Rectal smooth muscle tissue (tissue), 1 donor: ENCODE measurements at regions not wholly inside any gene's neighbourhood (a gene's known extent, or its start where the extent isn't known, plus 50 kb on each side); places are given as distances from the start of the nearest gene placed in this dataset.

ENCODE experiments used
- H3K27ac ChIP-seq: one replicate; pipeline ENCODE4 v1.7.0; 2013; ENCODE audit warnings: low read depth, low read length, inconsistent platforms
- H3K27me3 ChIP-seq: one replicate; pipeline ENCODE4 v1.7.0; 2013; ENCODE audit warnings: low read length; ENCODE audit not compliant: control insufficient read depth, insufficient read depth
- H3K36me3 ChIP-seq: one replicate; pipeline ENCODE4 v1.7.0; 2013; ENCODE audit warnings: low read length; ENCODE audit not compliant: control insufficient read depth, insufficient read depth
- H3K4me1 ChIP-seq: one replicate; pipeline ENCODE4 v1.7.0; 2013; ENCODE audit warnings: low read length; ENCODE audit not compliant: control insufficient read depth, insufficient read depth
- H3K4me3 ChIP-seq: one replicate; pipeline ENCODE4 v1.7.0; 2013; ENCODE audit warnings: low read length
- H3K9ac ChIP-seq: one replicate; pipeline ENCODE4 v1.7.0; 2013; ENCODE audit warnings: low read length

DNA sequence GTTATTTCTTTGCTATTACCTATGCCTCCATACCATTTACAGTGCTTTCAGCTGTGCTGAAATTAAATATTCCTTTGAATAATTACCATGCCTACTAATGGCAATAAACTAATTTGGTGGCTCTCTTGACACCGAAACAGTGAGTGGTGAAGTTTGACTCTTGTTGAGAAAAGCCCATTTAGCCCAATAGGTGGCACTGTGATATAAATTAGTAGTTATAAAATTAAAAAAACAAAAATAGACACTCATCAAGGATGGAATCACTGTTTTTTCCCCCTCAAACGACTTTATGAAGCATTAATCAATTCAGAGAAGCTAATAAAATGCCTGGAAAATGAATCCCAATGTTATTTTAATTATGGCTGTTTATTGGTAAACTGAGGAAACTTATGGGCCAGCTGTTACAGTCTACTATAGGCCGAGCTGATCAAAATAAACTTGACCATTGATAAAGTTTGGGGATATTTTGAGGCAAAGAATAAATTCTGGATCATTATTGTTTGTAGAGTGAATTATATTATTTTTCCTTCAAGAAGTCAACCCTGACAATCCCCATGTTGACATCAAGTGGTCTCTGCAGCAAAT is 339.6 kb downstream of the TRIB2 start:
- Histone ChIP-seq H3K36me3 (no peaks in the 10 kb centered on the region), H3K4me3 (no peak overlapping the region), H3K27me3 (no peaks in the 10 kb centered on the region), H3K27ac (no peak overlapping the region), H3K4me1 (no peaks in the 10 kb centered on the region), H3K9ac (no peak overlapping the region)

DNA sequence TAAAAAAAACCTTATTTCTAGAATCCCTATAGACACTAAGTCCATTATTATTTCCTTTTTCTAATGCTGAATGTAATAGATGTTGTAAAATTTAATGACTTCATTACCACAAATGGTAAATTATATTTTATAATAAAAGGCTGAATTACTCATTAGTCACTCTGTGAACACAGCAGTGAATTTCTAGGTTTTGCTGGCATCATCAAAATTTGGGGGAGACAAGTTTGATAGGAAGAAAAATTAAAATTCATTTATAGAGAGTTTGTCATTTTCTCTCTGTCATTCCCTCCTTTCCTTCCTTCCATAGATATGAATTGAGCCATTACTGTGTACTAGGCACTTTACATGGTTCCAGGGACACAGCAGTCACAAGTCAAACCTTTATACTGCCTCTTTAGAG is 340.9 kb downstream of the TRIB2 start:
- Histone ChIP-seq H3K9ac (no peak overlapping the region), H3K36me3 (no peaks in the 10 kb centered on the region), H3K27ac (no peak overlapping the region), H3K4me1 (no peaks in the 10 kb centered on the region), H3K27me3 (no peaks in the 10 kb centered on the region), H3K4me3 (no peak overlapping the region)

DNA sequence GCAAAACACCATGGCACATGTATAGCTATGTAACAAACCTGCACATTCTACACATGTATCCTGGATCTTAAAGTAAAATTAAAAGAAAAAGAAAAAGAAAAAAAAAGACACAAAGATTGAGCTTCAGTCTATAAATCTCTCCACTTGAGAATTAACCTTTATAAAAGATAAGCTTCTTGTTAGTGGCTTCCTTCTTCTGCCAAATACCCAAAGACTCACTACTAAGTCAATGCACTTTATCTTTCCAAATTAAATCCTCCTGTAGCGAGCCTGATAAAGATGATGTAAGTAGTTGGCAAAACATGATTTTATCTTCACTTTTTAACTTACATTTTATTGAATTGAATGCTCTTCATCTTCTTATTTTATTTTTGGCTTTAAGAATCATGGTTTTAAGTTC is 349.9 kb downstream of the TRIB2 start:
- Histone ChIP-seq H3K9ac (no peak overlapping the region), H3K36me3 (no peaks in the 10 kb centered on the region), H3K4me3 (no peak overlapping the region), H3K27ac (no peak overlapping the region), H3K4me1 (no peaks in the 10 kb centered on the region), H3K27me3 (no peaks in the 10 kb centered on the region)

DNA sequence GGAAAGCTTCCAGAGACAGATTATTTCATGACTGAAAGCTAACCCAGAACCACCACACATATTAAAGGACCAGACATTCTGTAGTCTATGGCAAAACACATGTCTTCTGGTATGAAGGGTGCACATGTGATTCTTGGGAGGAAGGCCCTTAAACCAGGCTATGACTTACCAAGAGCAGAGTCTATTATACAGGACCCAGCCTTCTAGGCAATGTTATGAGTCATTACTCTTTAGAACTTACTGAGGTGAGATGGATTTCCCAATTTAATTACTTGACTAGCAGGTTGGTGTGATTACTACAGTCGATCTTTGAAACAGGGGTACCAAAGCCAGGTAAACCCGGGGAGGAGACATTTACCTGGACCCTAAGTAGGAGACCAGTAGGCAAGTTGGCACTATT is 350.8 kb downstream of the TRIB2 start:
- no peaks in the 10 kb centered on the region for H3K4me1 ChIP-seq
- H3K9ac ChIP-seq = no peak overlapping the region
- no peak overlapping the region for H3K4me3 ChIP-seq
- no peaks in the 10 kb centered on the region for H3K36me3 ChIP-seq
- no peaks in the 10 kb centered on the region for H3K27me3 ChIP-seq
- H3K27ac ChIP-seq = no peak overlapping the region

DNA sequence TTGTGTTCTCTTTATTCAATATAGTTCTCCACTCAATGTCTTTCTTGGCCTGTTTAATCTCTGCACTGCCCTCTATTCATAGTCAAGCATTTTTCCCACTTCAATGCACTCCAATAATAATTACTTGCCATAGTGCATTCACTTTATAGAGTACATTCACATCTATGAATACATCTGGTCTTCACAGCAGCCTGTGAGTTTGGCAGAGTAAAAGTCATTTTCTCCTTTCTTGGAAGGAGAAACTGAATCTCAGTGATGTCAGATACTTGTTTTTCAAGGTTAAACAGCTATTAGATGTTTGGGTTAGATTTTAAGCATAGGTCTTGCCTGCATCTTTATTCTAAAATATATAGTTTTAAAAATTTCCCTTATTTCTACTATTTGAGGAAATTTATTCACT is 373.2 kb downstream of the TRIB2 start:
- H3K4me1 ChIP-seq = no peaks in the 10 kb centered on the region
- H3K4me3 ChIP-seq = no peak overlapping the region
- H3K27ac ChIP-seq = no peak overlapping the region
- no peak overlapping the region for H3K9ac ChIP-seq
- no peaks in the 10 kb centered on the region for H3K36me3 ChIP-seq
- no peaks in the 10 kb centered on the region for H3K27me3 ChIP-seq

DNA sequence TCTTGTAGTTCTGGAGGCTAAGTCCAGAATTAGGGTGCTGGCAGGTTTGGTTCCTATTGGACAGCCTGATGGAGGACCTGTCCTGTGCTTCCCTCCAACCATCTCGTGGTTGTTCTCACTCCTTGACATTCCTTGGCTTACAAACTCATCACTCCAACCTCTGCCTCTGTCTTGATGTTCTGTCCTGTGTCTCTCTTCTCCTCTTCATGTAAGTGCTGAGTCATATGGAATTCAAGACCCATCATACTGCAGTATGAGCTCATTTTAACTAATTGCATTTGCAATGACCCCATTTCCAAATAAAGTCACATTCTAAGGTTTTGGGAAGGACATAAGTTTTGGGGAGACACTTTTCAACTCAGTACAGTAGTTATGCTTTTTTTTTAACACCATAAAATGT is 374.7 kb downstream of the TRIB2 start:
- Histone ChIP-seq H3K4me1 (no peaks in the 10 kb centered on the region), H3K4me3 (no peak overlapping the region), H3K27me3 (no peaks in the 10 kb centered on the region), H3K27ac (no peak overlapping the region), H3K36me3 (no peaks in the 10 kb centered on the region), H3K9ac (no peak overlapping the region)

DNA sequence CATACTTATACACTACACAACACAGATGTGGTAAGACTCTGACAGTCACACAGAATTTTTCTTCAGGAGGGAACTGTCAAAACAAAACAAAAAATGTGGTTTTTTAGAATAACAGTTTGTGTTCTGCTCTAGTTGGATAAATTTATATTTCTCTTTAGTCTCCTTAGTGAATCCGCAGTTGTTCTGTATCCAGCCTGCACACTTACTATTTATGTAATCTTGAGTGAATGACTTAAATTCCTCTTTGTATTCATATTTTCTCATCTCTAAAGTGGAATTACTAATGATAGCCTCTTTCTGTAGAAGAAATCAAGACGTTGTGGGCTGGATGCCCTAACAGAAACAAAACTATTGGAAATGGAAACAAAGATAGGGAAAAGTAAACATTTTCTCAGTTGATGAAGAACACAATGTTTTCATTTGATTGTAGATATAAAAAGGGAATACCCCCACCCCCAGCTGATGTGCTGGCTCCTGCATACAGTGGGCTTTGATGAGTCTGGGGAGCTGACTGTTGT is 375.2 kb downstream of the TRIB2 start:
- H3K9ac ChIP-seq = no peak overlapping the region
- no peaks in the 10 kb centered on the region for H3K27me3 ChIP-seq
- no peak overlapping the region for H3K27ac ChIP-seq
- H3K4me1 ChIP-seq = no peaks in the 10 kb centered on the region
- no peak overlapping the region for H3K4me3 ChIP-seq
- H3K36me3 ChIP-seq = no peaks in the 10 kb centered on the region

DNA sequence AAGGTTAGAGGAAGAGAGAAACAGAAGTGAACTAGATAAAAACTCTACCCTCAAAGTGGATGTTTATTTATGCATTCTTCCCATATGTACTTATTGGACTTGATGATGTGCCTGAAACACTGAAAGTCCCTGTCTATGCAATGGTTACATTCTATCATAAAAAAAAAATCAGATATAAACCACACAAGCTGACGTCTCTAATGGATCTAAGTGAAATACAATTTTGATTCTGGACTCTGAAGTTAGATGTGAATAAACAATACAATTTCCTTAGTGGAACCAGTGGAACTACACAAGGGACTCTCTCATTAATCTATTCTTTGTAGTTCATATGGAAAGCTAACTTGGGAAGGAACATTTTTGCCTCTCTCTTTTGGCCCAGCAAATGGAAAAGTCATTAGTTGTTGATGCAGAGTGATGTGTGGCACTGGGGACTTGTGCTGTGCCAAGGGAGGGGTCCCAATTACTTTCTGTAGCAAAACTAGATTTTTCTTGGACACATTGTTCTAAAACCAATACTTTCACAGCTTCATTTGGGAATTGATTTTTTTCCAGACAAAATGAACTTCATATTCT is 376.8 kb downstream of the TRIB2 start:
- H3K27ac ChIP-seq = no peak overlapping the region
- H3K9ac ChIP-seq = no peak overlapping the region
- no peaks in the 10 kb centered on the region for H3K36me3 ChIP-seq

DNA sequence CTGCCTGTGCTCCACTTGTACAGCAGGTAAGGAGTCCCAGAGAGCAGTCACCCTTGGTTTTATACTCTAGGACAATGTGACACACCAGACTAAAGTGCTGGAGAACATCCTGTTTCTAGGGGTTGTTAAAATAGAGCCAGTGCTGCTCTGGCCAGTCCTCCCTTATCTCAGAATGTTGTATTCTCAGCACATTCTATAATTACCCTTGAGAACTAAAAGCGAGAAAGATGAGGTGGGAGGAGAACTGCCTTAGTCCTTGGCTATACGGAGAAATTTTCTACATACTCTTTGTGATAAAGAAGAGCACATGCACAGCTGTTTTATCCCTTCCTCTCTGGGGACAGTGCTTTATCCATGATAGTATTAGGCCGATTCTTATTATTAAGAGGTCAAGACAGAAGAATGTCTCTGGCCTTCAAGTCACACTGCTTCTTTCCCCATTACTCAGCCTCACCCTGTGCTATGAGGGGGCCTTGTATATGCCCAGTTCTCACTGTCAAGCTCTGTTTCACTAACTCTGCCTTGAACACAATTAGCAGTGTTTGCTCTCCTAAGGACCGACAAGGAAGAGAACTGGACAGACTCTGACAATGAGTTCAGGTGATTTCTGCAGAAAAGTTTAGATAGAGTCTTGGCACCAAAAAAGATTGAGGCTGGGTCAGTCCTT is 385.8 kb downstream of the TRIB2 start:
- H3K4me3 ChIP-seq = no peak overlapping the region
- no peaks in the 10 kb centered on the region for H3K27me3 ChIP-seq
- no peak overlapping the region for H3K9ac ChIP-seq
- H3K4me1 ChIP-seq = no peaks in the 10 kb centered on the region
- no peaks in the 10 kb centered on the region for H3K36me3 ChIP-seq
- no peak overlapping the region for H3K27ac ChIP-seq

More for the DNA sequence above, 376.8 kb downstream of the TRIB2 start:
- Histone ChIP-seq H3K4me1 (no peaks in the 10 kb centered on the region), H3K4me3 (no peak overlapping the region), H3K27me3 (no peaks in the 10 kb centered on the region)

DNA sequence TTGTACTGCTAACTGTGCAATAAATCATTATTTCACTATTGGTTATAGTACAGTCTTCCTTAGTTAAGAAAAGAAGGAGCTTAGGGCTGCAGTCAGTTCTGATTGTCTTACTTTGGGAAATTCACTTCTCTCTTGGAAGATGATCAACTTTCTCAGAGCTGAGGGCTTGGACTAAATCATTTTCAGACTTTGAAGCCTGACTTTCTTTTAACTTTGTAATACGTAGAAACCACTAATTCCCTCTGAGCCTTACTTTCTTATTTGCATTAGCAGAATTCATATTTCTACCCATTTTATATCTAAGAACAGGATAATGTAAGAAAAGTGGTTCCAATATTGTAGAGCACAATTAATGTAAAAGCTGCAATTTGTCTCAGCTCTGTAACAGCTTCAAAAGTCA is 386.4 kb downstream of the TRIB2 start:
- no peak overlapping the region for H3K9ac ChIP-seq
- H3K4me3 ChIP-seq = no peak overlapping the region
- no peaks in the 10 kb centered on the region for H3K36me3 ChIP-seq
- no peaks in the 10 kb centered on the region for H3K4me1 ChIP-seq
- H3K27me3 ChIP-seq = no peaks in the 10 kb centered on the region
- H3K27ac ChIP-seq = no peak overlapping the region

DNA sequence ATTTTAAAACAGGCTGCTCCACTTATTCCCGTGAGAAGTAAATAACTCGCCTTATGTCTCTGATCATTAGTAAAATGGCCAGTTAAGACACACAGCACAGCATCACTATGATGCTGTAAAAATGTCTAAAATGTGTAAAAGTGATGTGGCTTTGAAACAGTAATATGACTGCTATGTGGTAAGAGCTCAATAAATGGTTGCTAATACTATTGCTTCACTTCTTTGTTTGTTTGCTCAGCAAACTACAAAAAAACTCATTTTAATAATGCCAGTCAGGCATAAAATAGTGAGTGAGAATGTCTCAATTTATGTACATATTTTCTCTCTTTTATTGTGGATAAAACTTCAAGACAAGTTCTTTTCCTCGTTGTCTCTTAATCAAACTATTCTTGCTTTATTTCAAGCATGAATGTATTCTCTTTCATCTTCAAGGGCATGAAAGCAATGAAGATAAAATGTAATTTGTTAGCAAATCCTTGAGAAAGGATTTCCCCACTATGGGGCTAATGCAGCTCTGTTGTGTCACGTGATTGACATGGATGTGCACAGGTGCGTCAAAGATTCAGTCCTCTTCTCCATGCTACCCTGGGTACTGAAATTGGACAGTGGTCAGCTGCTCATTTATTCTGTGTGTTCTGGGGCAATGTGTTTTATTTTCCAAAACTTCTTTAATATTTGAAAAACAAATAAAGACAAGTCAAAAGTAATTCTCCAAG is 387.2 kb downstream of the TRIB2 start:
- no peaks in the 10 kb centered on the region for H3K27me3 ChIP-seq
- H3K9ac ChIP-seq = no peak overlapping the region
- H3K36me3 ChIP-seq = no peaks in the 10 kb centered on the region
- no peak overlapping the region for H3K4me3 ChIP-seq
- H3K27ac ChIP-seq = no peak overlapping the region
- H3K4me1 ChIP-seq = no peaks in the 10 kb centered on the region

DNA sequence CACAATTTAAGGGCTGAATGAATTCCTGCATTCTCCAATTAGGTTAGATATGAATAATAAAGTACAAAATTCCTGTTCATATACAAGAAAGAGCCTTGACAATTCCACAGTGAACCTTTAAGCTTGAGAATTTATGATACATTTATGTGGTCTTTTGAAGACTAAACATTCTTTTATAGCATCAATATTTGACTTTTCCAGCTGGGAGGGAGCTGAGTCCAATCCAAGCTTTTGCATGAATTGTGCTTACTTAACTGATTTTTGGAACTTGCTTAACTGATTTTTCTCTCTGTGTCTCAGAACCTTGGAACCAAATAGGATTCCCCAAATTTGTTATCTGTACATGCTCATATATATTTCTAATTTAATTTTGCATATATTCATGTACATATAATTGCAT is 388.0 kb downstream of the TRIB2 start:
- H3K9ac ChIP-seq = no peak overlapping the region
- no peak overlapping the region for H3K27ac ChIP-seq
- no peaks in the 10 kb centered on the region for H3K27me3 ChIP-seq
- H3K4me1 ChIP-seq = no peaks in the 10 kb centered on the region
- H3K4me3 ChIP-seq = no peak overlapping the region
- H3K36me3 ChIP-seq = no peaks in the 10 kb centered on the region
